Left ventricle myocardium inferior (tissue), 1 donor: ENCODE measurements at regions not wholly inside any gene's neighbourhood (a gene's known extent, or its start where the extent isn't known, plus 50 kb on each side); places are given as distances from the start of the nearest gene placed in this dataset.

Source experiments
- DNase-seq: peaks from one replicate; pipeline ENCODE4 v3.0.0-alpha.2; 2020
- H3K27ac ChIP-seq: fragments of 200-600 bp; replicated peaks from 2 replicates; pipeline ENCODE4 v1.8.0; 2021
- H3K27me3 ChIP-seq: fragments of 200-600 bp; 2 replicates; pipeline ENCODE4 v1.8.0; 2021; ENCODE audit warnings: low read depth
- H3K36me3 ChIP-seq: fragments of 200-600 bp; 2 replicates; pipeline ENCODE4 v1.8.0; 2021
- H3K4me1 ChIP-seq: fragments of 200-600 bp; 2 replicates; pipeline ENCODE4 v1.8.0; 2021
- H3K4me3 ChIP-seq: fragments of 200-600 bp; 2 replicates; pipeline ENCODE4 v1.8.0; 2021; ENCODE audit warnings: mild to moderate bottlenecking, moderate library complexity
- H3K9me3 ChIP-seq: fragments of 200-600 bp; replicated peaks from 2 replicates; pipeline ENCODE4 v1.8.0; 2021
- CTCF ChIP-seq: fragments of 200-600 bp; IDR thresholded peaks from 2 replicates; pipeline ENCODE4 v1.8.0; 2021; ENCODE audit warnings: antibody characterized with exemption, mild to moderate bottlenecking, borderline replicate concordance
- intact Hi-C: fragments of 100-400 bp; cut with micrococcal nuclease; formaldehyde crosslinking; loops from one replicate; pipeline ENCODE4 v1.11.0; 2022
- donor health status: DM: no; HTN: yes; CAD: no; lungs with severe emphysema.

GRCh38 chr12:47504775-47505446 lies 200.9 kb downstream of the RPAP3 start:
- intact Hi-C loops, result no loop called here
- Histone ChIP-seq H3K27ac (no peak overlapping the region), H3K36me3 (no peaks in the 10 kb centered on the region), H3K27me3 (no peaks in the 10 kb centered on the region), H3K4me1 (no peaks in the 10 kb centered on the region), H3K9me3 (peaks cover 5% of the 10 kb centered on the region), H3K4me3 (no peak overlapping the region)
- DNase-seq, result no peak
- TF ChIP-seq CTCF, result no peak

DNA sequence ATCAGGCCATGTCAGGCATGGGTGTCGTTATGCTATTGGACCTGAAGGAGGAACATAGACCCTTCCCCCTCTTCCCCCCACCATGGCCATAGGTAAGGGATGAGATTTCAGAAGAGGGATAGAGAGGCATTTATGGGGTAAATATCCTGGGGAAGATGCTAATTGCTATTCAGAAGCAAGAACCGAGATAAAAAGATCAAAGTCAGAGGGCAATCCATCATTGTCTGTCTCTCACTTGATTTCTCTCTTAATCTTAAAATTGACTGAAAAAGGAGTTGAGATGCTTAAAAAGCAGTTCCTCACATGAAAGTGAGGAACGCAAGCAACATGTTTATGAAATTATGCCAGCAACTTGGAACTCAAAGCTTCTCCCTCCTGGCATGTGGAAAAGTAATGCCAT lies 212.0 kb downstream of the RPAP3 start:
- no peak overlapping the region for H3K4me3 ChIP-seq
- DNase-seq, result no peak
- no peak for TF ChIP-seq CTCF
- intact Hi-C loops, result no loop called here
- no peaks in the 10 kb centered on the region for H3K36me3 ChIP-seq
- no peak overlapping the region for H3K27ac ChIP-seq
- H3K4me1 ChIP-seq, result no peaks in the 10 kb centered on the region
- H3K9me3 ChIP-seq, result peaks cover 12% of the 10 kb centered on the region
- peaks cover 30% of the 10 kb centered on the region for H3K27me3 ChIP-seq

- no peak for DNase-seq
These were observed 214.1 kb downstream of the RPAP3 start for GRCh38 chr12:47491516-47492305.

GRCh38 chr12:47488888-47489287 lies 216.9 kb downstream of the RPAP3 start:
- Histone ChIP-seq H3K9me3 (no peaks in the 10 kb centered on the region), H3K4me1 (no peaks in the 10 kb centered on the region), H3K4me3 (no peak overlapping the region), H3K27ac (no peak overlapping the region), H3K36me3 (no peaks in the 10 kb centered on the region), H3K27me3 (peaks cover 30% of the 10 kb centered on the region)
- intact Hi-C loops, result no loop called here
- no peak for TF ChIP-seq CTCF
- DNase-seq, result no peak

More at GRCh38 chr12:47491516-47492305, 214.1 kb downstream of the RPAP3 start:
- no peak overlapping the region for H3K27ac ChIP-seq
- no peaks in the 10 kb centered on the region for H3K4me1 ChIP-seq
- no peak for TF ChIP-seq CTCF
- H3K4me3 ChIP-seq, result no peak overlapping the region
- no peaks in the 10 kb centered on the region for H3K36me3 ChIP-seq
- H3K9me3 ChIP-seq, result no peaks in the 10 kb centered on the region
- intact Hi-C loops, result no loop called here
- peaks cover 30% of the 10 kb centered on the region for H3K27me3 ChIP-seq

- no peak for TF ChIP-seq CTCF
- Histone ChIP-seq H3K4me3 (no peak overlapping the region), H3K27me3 (peaks cover 16% of the 10 kb centered on the region), H3K9me3 (peaks cover 21% of the 10 kb centered on the region), H3K36me3 (no peaks in the 10 kb centered on the region), H3K4me1 (no peaks in the 10 kb centered on the region), H3K27ac (no peak overlapping the region)
- intact Hi-C loops, result no loop called here
- DNase-seq, result no peak
These were observed 224.8 kb downstream of the RPAP3 start for GRCh38 chr12:47481041-47481440.
